CD4-positive, alpha-beta T cell treated with Interleukin-12 subunit alpha and Interleukin-12 subunit beta, for 1 hour (primary cell): ENCODE measurements at regions not wholly inside any gene's neighbourhood (a gene's known extent, or its start where the extent isn't known, plus 50 kb on each side); places are given as distances from the start of the nearest gene placed in this dataset.
"Not testable (repeated sequence)": the region's sequence is repeated elsewhere in the genome, so short reads cannot be mapped to it uniquely, and the experiment has no call there.

Source experiments
- DNase-seq: peaks from one replicate; pipeline ENCODE4 v3.0.0-alpha.2; 2020

DNA sequence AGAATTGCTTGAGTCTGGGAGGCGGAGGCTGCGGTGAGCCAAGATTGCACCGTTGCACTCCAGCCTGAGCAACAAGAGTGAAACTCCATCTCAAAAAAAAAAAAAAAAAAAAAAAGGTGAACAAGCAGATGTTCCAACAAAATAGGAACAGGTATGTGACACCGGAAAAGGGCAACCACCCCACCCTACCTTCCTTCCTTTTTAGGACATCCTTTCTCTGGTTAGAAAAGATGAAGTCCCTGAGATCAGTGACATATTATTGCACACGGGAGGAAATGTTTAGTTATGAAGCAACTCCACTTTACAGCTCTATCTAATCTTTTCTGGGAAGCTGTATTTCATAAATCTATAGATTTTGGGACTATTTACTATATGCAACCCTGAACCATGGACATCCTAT, 114.2 kb upstream of the MON1B start:
- DNase-seq: no peak

DNA sequence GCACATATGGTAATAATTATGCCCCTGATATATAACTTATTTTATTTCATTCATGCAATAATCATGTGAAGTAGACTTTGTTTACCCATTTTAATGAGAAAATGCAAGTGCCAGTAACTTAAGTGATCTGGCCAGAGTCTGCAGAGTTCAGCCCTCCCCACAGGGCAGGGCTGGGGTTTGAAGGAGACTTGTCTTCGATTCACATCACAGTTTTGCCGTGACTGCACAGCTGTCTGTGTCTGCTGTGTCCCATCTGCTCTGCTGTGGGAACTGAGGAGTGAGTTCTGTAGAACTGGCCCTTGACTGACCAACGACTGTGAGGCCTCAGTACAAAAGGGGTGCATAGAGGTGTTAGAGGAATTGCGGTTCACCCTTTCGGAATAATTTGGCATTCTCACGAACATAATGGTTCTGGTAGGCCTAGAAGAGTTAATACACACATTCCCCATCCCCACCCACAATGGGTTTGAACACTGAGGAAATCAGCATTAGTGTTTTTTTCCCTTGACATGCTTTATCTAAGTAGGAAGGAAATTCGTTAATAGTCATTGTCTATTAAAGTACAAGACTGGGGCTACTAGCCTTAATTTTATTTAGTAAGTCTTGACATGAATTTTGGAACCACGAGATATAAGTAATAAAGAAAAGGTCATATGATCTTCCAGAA, 113.6 kb upstream of the MON1B start:
- DNase-seq: no peak

DNA sequence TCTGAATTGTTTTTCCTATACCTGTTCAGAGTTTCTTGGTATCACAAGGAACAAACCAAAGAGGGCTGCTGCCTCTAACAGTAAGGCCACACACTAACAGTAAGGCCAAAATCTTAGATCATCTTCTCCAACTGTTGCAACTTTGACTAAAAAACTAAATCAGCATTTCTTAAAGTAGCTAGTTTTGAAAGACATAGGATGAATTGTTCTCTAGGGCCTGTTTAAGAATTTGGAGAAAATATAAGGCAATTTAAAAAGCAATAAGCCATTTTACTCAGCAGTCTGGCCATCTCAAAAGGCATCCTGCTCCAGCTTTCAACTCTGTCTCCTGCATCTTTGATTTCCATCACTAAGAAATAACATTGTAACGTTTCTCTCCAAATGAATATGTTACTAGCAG, 105.0 kb upstream of the MON1B start:
- no peak for DNase-seq

DNA sequence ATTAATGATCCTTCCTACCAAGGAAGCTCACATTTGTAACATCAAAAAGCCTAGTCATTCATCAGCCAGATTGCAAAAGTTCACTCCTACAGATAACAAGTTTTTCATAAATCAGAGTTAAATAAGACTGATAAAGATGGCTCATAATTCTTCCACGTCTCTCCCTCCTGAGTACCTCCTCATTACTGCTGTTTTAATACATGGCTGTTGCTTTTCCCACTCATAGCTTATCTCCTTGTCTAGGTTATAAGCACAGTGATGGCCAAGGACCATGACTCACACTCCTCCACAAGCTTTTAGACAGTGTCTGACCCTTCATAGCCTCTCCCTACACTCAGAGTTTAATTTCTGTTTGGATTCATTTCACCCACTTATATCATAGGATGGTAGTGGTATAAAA, 100.9 kb upstream of the MON1B start:
- no peak for DNase-seq

DNA sequence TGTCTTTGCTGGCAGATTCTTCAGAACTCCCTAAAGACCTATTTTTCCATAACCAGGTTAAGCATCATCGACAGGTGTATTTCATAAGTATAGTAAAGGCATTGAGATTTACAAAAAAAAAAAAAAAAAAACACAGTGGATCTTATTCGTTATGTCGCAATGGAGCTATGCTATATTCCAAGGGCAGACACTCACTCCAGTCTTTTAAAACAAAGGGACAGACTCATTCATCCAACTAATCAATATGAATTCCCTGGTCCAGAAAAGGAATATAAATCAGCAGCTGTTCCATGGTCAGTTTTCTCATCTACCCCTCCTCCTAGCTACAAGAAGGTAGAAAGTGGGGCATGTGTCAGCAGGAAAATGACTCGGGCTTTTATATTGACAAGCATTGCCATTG, 97.7 kb upstream of the MON1B start:
- DNase-seq: no peak

DNA sequence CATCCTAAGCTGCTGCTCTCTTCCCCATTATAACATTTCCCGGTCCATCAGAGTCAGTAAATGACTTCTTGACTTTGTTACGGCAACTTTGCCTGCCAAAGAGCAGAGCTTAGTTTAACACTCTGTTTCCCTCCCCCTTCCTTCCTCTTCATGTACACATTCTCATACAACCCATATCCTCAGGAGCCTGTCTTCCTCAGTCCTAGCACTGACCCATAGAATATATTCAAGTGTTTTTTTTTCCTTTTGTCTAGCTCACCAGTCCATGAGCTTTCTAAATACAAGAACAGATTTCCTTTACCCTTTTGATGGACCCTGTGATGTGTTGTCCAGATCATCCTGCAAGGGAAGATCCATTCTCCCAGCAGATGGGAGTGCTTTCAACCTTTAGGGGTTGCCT, 97.0 kb upstream of the MON1B start:
- no peak for DNase-seq

DNA sequence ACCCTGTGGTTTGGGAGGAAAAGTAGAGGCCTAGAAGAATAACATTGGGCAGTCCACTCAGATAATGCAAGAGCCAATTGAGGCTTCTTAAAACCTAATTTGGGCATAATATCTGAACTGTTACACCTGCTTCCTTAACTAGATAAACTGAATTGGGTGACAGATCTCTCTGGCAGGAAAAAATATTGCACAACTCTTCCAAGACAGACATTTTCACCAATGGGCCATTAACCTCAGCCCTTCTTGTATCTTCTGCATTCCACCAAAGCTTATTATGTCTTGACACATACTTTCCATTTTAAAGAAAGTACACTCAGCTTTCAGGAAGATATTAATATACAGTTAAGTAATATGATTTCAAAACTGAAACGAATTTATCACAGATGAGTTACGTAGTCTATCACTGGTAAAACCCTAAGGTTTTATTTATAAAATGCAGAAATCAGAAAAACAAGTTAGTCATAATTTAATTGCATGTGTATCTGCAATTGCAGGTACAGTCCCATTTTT, 79.9 kb upstream of the MON1B start:
- DNase-seq: no peak

DNA sequence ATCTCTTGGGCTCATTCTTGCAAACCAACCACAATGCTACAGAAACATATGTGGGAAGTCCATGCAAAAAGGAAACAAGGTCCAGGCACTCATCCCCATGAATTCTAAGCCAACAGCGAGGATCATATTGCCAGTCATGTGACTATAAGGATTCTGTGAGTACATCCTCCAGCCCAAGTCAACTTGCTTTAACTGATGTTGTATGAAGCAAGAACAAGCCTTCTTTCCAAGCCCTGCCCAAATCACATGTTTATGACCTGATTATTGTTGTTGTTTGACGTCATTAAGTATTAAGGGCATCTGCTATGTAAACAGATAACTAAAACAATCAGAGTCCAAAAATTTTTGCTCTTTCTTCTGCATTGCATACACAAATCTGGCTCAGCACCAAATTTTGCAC, 78.2 kb upstream of the MON1B start:
- DNase-seq: no peak

DNA sequence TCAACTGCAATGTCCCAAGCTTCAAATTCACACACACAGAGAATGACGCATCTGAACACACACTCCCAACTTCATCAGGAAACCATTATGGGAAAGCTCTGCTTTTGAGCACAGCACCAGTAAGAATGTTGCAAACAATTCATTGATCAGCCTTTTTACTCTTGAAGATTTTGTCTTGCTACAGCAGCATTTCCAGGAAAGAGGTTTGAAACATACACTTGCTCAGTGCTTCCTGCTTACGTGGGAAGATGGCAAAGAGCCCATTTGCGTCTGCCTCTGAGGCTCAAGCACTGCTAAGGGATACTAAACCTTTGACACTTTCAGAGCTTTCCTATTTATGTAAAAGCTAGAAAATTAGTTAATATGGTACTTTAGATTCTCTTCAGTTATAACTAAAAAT, 77.2 kb upstream of the MON1B start:
- no peak for DNase-seq

DNA sequence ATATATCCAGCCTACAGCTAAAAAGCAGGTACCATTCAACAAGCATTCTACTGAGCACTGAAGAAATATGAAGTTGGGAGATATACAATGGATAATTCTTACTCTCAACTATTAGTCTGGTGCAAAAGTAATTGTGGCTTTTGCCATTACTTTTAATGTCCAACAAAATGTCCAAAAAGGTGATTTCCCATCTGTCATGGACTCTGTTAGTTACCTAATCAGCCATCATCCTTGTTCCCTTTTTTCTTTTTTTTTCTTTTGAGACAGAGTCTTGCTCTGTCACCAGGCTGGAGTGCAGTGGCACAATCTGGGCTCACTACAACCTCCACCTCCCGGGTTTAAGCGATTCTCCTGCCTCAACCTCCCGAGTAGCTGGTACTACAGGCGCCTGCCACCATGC, 76.6 kb upstream of the MON1B start:
- DNase-seq: not testable (repeated sequence)

DNA sequence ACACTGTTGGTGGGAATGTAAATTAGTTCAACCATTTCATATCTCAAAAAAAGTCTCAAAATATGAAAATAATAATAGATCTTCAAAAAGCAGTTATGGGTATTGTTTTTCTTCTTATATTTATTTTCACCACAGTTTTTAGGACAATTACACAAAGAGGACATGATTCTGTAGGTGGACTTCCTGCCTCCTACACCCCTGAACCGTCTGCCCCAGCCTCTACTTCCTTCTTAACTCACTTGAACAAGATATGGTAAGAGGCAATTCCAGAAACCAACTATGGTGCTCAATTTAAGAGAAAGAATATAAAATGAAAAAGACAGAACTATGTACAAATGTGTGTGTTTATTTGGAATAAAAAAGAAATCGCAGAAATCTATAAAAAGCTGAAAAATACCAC, 74.1 kb upstream of the MON1B start:
- DNase-seq: no peak

DNA sequence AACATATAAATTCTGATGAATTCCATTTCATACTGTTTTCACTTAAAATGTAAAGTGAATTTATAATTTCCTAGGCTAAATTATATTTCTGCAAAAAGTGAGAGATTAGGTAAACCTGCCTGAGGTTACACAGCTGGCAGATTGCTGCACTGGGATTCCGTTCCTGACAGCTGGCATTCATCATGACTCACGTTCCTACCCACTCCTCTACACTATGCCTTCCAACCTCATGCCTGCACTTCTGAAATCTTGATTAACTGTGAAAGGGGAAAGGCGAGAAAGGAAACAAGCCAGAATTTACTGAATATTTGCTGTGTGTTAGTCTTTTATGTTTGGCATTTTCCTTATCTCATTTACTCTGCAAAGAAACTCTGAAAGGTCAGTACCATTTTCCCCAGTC, 73.3 kb upstream of the MON1B start:
- no peak for DNase-seq

DNA sequence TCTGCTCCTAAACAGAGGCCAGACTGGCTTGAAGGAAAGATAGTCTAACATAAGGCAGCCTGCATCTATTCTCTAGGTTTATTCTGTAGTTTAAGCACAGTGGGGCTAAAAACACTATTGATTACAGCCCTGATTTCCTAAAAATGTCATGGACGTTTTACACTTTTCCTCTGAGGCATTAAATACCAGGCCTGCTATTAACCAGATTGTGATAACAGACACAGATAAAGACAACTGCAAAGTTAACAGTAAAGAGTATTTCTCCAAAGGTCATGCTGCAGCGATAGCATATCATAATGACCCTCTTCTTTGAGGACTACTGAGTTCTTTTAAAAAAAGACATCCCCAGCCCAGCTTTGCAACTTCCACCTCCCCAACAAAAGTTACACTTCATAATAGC, 59.6 kb upstream of the MON1B start:
- no peak for DNase-seq

DNA sequence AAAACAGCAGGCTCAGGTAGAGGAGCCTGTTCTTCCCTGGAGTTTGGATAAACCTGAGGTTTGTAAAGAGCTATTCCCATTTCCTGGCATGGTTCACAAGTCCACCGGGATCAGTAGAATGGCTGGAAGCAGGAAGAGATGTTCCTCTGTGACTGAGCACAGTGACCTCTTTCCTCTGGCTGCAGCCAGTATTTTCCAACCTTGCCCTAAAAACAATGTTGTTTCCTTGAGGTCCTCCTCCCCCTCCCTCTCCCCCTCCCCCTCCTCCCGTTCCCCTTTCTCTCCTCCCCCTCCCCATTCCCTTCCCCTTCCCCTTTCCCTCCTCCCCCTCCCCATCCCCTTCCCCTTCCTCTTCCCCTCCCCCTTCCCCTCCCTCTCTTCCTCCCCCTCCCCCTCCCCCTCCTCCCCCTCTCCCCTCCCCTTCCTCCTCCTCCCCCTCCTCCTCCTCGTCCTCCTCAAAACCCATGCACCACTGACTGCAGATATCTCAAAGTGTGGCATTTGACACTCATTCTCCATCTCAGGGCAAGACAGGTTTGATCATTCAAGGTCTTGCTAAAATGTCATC, 58.9 kb upstream of the MON1B start:
- DNase-seq: no peak

DNA sequence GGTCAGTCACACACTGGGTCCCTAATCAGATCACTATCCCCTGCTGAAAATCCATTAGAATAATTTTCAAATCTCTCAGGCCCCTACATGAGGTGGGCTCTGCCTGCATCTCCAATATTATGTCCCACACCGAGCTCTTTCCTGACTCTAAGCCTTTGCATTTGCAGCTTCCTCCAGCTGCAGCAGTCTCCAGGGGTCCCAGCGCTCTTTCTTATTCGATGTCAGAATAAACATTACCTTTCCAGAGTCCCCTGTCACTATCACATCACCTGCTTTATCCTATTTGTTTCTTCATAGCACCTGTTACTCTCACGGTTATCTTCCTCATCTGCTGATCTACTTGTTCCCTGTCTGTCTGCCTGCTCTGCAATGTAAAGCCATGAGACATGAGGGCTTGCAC, 57.3 kb upstream of the MON1B start:
- DNase-seq: no peak

DNA sequence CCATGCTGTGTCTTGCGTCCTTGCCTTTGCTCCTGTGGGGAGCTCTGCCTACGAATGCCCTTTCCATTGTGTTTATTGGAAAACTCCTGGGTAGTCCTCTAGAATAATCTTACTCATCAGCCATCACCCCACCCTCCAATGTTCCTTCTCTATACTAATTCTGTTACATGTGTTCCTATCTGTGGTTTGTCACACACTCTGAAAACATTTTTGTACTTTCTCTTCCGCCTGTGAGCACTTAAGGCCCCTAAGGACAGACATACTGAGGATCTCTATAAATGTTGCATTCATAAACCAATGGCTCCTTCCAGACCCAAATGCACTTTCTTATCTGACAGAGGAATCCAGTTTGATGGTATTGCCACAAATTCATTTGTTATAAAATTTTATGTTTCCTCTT, 53.9 kb upstream of the MON1B start:
- no peak for DNase-seq
